ENCODE measurements at regions not wholly inside any gene's neighbourhood (a gene's known extent, or its start where the extent isn't known, plus 50 kb on each side); places are given as distances from the start of the nearest gene placed in this dataset.
A peak's percentile ranks its signal among the peaks of the same experiment; 100 is the strongest.

DNA sequence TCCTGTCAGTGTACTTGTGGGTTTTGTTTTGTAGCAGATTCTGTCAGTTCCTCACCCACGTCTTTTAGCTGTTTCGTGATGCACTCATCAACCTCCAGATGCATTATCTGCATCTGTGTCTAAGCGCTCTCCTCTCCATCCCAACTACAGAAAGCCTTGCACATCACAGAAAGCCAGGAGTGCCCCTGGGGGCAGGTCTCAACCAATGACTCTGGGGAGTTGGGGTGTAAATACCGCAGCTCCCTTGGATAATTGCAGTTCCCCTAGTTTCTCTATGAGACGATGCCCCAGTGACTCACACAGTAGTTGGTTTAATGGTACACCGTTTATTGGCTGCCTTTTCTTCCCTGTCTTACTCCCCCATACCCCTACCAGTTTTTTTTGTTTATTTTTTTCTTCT is 158.1 kb downstream of the SOX4 start:
- ATAC-seq, result no peak
- TF ChIP-seq POU6F1 (CRISPR knock-in tag; IDR thresholded peaks at IDR 0.05; ENCODE audit: borderline replicate concordance, low read depth) (no peak), ZFP30 (CRISPR knock-in tag; IDR thresholded peaks at IDR 0.05) (no peak), TCF4 (CRISPR knock-in tag; IDR thresholded peaks at IDR 0.05; ENCODE audit: borderline replicate concordance) (no peak)
- TF ChIP-seq, protein P1, sequence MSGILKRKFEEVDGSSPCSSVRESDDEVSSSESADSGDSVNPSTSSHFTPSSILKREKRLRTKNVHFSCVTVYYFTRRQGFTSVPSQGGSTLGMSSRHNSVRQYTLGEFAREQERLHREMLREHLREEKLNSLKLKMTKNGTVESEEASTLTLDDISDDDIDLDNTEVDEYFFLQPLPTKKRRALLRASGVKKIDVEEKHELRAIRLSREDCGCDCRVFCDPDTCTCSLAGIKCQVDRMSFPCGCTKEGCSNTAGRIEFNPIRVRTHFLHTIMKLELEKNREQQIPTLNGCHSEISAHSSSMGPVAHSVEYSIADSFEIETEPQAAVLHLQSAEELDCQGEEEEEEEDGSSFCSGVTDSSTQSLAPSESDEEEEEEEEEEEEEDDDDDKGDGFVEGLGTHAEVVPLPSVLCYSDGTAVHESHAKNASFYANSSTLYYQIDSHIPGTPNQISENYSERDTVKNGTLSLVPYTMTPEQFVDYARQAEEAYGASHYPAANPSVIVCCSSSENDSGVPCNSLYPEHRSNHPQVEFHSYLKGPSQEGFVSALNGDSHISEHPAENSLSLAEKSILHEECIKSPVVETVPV (CRISPR knock-in tag; IDR thresholded peaks at IDR 0.05), result no peak

DNA sequence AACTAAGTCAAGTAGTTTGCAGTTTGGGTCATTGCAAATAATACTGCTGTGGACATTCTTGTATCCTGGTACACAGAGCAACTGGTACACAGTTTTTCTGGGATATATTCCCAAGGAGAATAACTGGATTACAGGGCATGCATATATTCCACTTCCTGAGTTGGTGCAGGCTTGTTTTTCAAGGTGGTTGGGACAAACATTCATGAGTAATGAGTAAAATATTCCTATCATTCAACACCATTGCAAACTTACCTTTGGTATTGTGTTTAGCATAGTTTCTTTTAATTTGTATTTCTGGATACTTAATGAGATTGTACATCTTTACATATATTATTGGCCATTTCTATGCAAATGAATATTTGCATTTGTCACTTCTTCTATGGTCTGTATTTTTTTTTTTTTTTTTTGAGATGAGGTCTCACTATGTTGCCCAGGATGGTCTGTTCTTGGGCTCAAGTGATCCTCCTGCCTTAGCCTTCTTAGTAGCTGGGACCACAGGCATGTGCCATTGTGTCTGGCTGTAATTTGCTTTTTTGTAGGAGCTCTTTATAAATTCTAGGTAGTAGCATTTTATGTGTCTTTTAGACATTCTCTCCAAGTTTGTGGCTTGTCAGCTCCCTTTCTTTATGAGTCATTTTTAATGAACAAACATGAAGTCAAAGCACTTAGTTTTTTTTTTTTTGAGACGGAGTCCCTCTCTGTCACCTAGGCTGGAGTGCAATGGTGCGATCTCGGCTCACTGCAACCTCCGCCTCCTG is 158.7 kb downstream of the SOX4 start:
- no peak for TF ChIP-seq ESRRG (CRISPR knock-in tag; IDR thresholded peaks at IDR 0.05)
- no peak for TF ChIP-seq PPARA (CRISPR knock-in tag; IDR thresholded peaks at IDR 0.05; ENCODE audit: borderline replicate concordance)
- TF ChIP-seq SNAI2 (CRISPR knock-in tag; IDR thresholded peaks at IDR 0.05), result no peak
- no peak for TF ChIP-seq TCF4 (CRISPR knock-in tag; IDR thresholded peaks at IDR 0.05; ENCODE audit: borderline replicate concordance)
- TF ChIP-seq ZNF8 (CRISPR knock-in tag; IDR thresholded peaks at IDR 0.05), result no peak
- no peak for TF ChIP-seq ZFP3 (CRISPR knock-in tag; IDR thresholded peaks at IDR 0.05)
- TF ChIP-seq ISL1 (CRISPR knock-in tag; IDR thresholded peaks at IDR 0.05), result no peak
- no peak for TF ChIP-seq ZNF565 (CRISPR knock-in tag; conservative IDR thresholded peaks at IDR 0.05; ENCODE audit: low read depth)
- no peak for TF ChIP-seq GLIS3 (CRISPR knock-in tag; IDR thresholded peaks at IDR 0.05)
- TF ChIP-seq BACH2 (CRISPR knock-in tag; IDR thresholded peaks at IDR 0.05; ENCODE audit: borderline replicate concordance), result no peak
- TF ChIP-seq TOX (CRISPR knock-in tag; IDR thresholded peaks at IDR 0.05; ENCODE audit: borderline replicate concordance), result no peak
- TF ChIP-seq ZC3H10 (CRISPR knock-in tag; IDR thresholded peaks at IDR 0.05), result no peak
- no peak for TF ChIP-seq OSR1 (CRISPR knock-in tag; IDR thresholded peaks at IDR 0.05)
- no peak for ATAC-seq

- TF ChIP-seq BACH2 (CRISPR knock-in tag; IDR thresholded peaks at IDR 0.05; ENCODE audit: borderline replicate concordance) (no peak), ISL1 (CRISPR knock-in tag; IDR thresholded peaks at IDR 0.05) (no peak), ZNF565 (CRISPR knock-in tag; conservative IDR thresholded peaks at IDR 0.05; ENCODE audit: low read depth) (no peak), ZFP30 (CRISPR knock-in tag; IDR thresholded peaks at IDR 0.05) (no peak), RARB (CRISPR knock-in tag; IDR thresholded peaks at IDR 0.05) (no peak), ESRRG (CRISPR knock-in tag; IDR thresholded peaks at IDR 0.05) (no peak), ZNF70 (CRISPR knock-in tag; IDR thresholded peaks at IDR 0.05) (no peak), TOX (CRISPR knock-in tag; IDR thresholded peaks at IDR 0.05; ENCODE audit: borderline replicate concordance) (no peak), GLIS3 (CRISPR knock-in tag; IDR thresholded peaks at IDR 0.05) (no peak), TCF4 (CRISPR knock-in tag; IDR thresholded peaks at IDR 0.05; ENCODE audit: borderline replicate concordance) (no peak), ZFP3 (CRISPR knock-in tag; IDR thresholded peaks at IDR 0.05) (no peak), OSR1 (CRISPR knock-in tag; IDR thresholded peaks at IDR 0.05) (no peak)
- TF ChIP-seq, protein P1 (CRISPR knock-in tag; IDR thresholded peaks at IDR 0.05), result no peak
- ATAC-seq, result peak; percentile 57
These were observed 159.9 kb downstream of the SOX4 start for GRCh38 chr6:21753241-21754108.

- ATAC-seq, result peak; percentile 68
These were observed 161.3 kb downstream of the SOX4 start for GRCh38 chr6:21754891-21755290.

More at GRCh38 chr6:21754891-21755290, 161.3 kb downstream of the SOX4 start:
- no peak for TF ChIP-seq PPARA (CRISPR knock-in tag; IDR thresholded peaks at IDR 0.05; ENCODE audit: borderline replicate concordance)
- TF ChIP-seq PATZ1 (CRISPR knock-in tag; IDR thresholded peaks at IDR 0.05; ENCODE audit: borderline replicate concordance), result no peak
- no peak for TF ChIP-seq GLIS3 (CRISPR knock-in tag; IDR thresholded peaks at IDR 0.05)
- TF ChIP-seq TSHZ2 (CRISPR knock-in tag; IDR thresholded peaks at IDR 0.05), result no peak
- TF ChIP-seq, protein P1 (CRISPR knock-in tag; IDR thresholded peaks at IDR 0.05), result no peak
